PC-9 (cell line): ENCODE measurements at regions not wholly inside any gene's neighbourhood (a gene's known extent, or its start where the extent isn't known, plus 50 kb on each side); places are given as distances from the start of the nearest gene placed in this dataset.
"Not testable (repeated sequence)": the region's sequence is repeated elsewhere in the genome, so short reads cannot be mapped to it uniquely, and the experiment has no call there.

ENCODE experiments used
- BruUV-seq: library from RNA; stranded (reverse); fragments of 400-500 nt; replicated peaks from 2 replicates; lab custom pipeline; 2021; lab: Mats Ljungman, UMichigan
- CTCF ChIA-PET: fragments of 300-600 bp; sonication (Branson Sonifier 250); formaldehyde crosslinking; loops from one replicate; lab custom pipeline; 2022; ENCODE audit warnings: antibody characterized with exemption; lab: Charles Lee
- POLR2A ChIA-PET: fragments of 300-600 bp; sonication (Branson Sonifier 250); formaldehyde crosslinking; loops from one replicate; lab custom pipeline; 2022; ENCODE audit warnings: antibody characterized with exemption; ENCODE audit not compliant: unreplicated experiment; lab: Charles Lee
- DNase-seq, 2 experiments: peaks; one replicate each; pipeline versions ENCODE4 v3.0.0 to v3.0.0-alpha.2; 2015 to 2022; ENCODE audit warnings: mixed read lengths in 1 of 2
- H2AFZ ChIP-seq: fragments of 200-600 bp; sonication (generic); 2 replicates; pipeline ENCODE4 v1.8.1; 2017; ENCODE audit warnings: antibody characterized with exemption
- H3F3A ChIP-seq: fragments of 200-600 bp; sonication (generic); 2 replicates; pipeline ENCODE4 v1.8.1; 2017; ENCODE audit warnings: antibody characterized with exemption, mild to moderate bottlenecking, low read depth; ENCODE audit not compliant: insufficient read depth
- H3K27ac ChIP-seq: fragments of 200-600 bp; sonication (generic); 2 replicates; pipeline ENCODE4 v1.6.1; 2016; ENCODE audit warnings: mixed run types
- H3K27me3 ChIP-seq: fragments of 200-600 bp; sonication (generic); 2 replicates; pipeline ENCODE4 v1.6.1; 2016; ENCODE audit warnings: low read depth, mixed run types; ENCODE audit not compliant: insufficient read depth
- H3K36me3 ChIP-seq: fragments of 200-600 bp; sonication (generic); 2 replicates; pipeline ENCODE4 v1.6.1; 2016; ENCODE audit warnings: low read depth, mixed run types
- H3K4me1 ChIP-seq: fragments of 200-600 bp; sonication (generic); replicated peaks from 2 replicates; pipeline ENCODE4 v1.6.1; 2016; ENCODE audit warnings: mixed run types; ENCODE audit not compliant: insufficient read depth
- H3K4me2 ChIP-seq: fragments of 200-600 bp; sonication (generic); 2 replicates; pipeline ENCODE4 v1.6.1; 2017; ENCODE audit warnings: mixed run types
- H3K4me3 ChIP-seq: fragments of 200-600 bp; sonication (generic); 2 replicates; pipeline ENCODE4 v1.6.1; 2016; ENCODE audit warnings: mixed run types
- H3K79me2 ChIP-seq: fragments of 200-600 bp; sonication (generic); 2 replicates; pipeline ENCODE4 v1.6.1; 2017; ENCODE audit warnings: low read depth, mixed run types
- H3K9me2 ChIP-seq: fragments of 200-600 bp; sonication (generic); 2 replicates; pipeline ENCODE4 v1.8.1; 2017; ENCODE audit warnings: mild to moderate bottlenecking; ENCODE audit not compliant: insufficient read depth
- H3K9me3 ChIP-seq: fragments of 200-600 bp; sonication (generic); 2 replicates; pipeline ENCODE4 v1.8.1; 2016; ENCODE audit warnings: low read depth; ENCODE audit not compliant: insufficient read depth
- H4K20me1 ChIP-seq: fragments of 200-600 bp; sonication (generic); 2 replicates; pipeline ENCODE4 v1.8.1; 2017; ENCODE audit not compliant: insufficient read depth
- CTCF ChIP-seq: fragments of 200-600 bp; sonication (generic); conservative IDR thresholded peaks from 2 replicates; pipeline ENCODE4 v1.6.1; 2017; ENCODE audit warnings: mixed run types, antibody characterized with exemption, mild to moderate bottlenecking, moderate library complexity
- EZH2 ChIP-seq: fragments of 200-600 bp; sonication (generic); IDR thresholded peaks from 2 replicates; pipeline ENCODE4 v1.8.0; 2017; ENCODE audit warnings: antibody characterized with exemption, low read depth
- intact Hi-C: fragments of 100-400 bp; cut with micrococcal nuclease; formaldehyde crosslinking; loops from one replicate; pipeline ENCODE4 v1.10.0; 2022; ENCODE audit not compliant: unreplicated experiment

GRCh38 chr19:13633522-13633922, 127.2 kb upstream of the CACNA1A start:
- H4K20me1 ChIP-seq = no peaks in the 10 kb centered on the region
- H3K9me3 ChIP-seq = no peaks in the 10 kb centered on the region
- no peaks in the 10 kb centered on the region for H3K4me1 ChIP-seq
- TF ChIP-seq EZH2 = no peak
- TF ChIP-seq CTCF = no peak
- H3K4me3 ChIP-seq = no peak overlapping the region
- CTCF ChIA-PET = no interaction called here
- H3K79me2 ChIP-seq = no peaks in the 10 kb centered on the region
- no peaks in the 10 kb centered on the region for H3K36me3 ChIP-seq
- peaks cover 85% of the 10 kb centered on the region for H3K27me3 ChIP-seq
- POLR2A ChIA-PET = no interaction called here
- H3K27ac ChIP-seq = no peak overlapping the region
- H3K9me2 ChIP-seq = no peaks in the 10 kb centered on the region
- H2AFZ ChIP-seq = no peak overlapping the region
- DNase-seq = no peak
- intact Hi-C loops = no loop called here
- no peak overlapping the region for H3K4me2 ChIP-seq
- BruUV-seq = no TSS peak
- no peaks in the 10 kb centered on the region for H3F3A ChIP-seq

- POLR2A ChIA-PET = no interaction called here
- BruUV-seq = no TSS peak
- no peak overlapping the region for H2AFZ ChIP-seq
- H3K4me1 ChIP-seq = no peaks in the 10 kb centered on the region
- H4K20me1 ChIP-seq = no peaks in the 10 kb centered on the region
- peaks cover 86% of the 10 kb centered on the region for H3K27me3 ChIP-seq
- no peak overlapping the region for H3K4me2 ChIP-seq
- H3K27ac ChIP-seq = no peak overlapping the region
- CTCF ChIA-PET = no interaction called here
- no peaks in the 10 kb centered on the region for H3K79me2 ChIP-seq
- TF ChIP-seq CTCF = no peak
- no peak for TF ChIP-seq EZH2
- H3K4me3 ChIP-seq = no peak overlapping the region
- no peak for DNase-seq
- no peaks in the 10 kb centered on the region for H3K9me2 ChIP-seq
- no peaks in the 10 kb centered on the region for H3K9me3 ChIP-seq
- H3F3A ChIP-seq = no peaks in the 10 kb centered on the region
- no peaks in the 10 kb centered on the region for H3K36me3 ChIP-seq
- intact Hi-C loops = no loop called here
Observed at GRCh38 chr19:13633109-13633508, 126.8 kb upstream of the CACNA1A start.

- H3K4me2 ChIP-seq, H3K9me3 ChIP-seq, POLR2A ChIA-PET, H2AFZ ChIP-seq, BruUV-seq, DNase-seq, H3K9me2 ChIP-seq, intact Hi-C loops, H3K27ac ChIP-seq, H3K4me1 ChIP-seq, H3K4me3 ChIP-seq, H4K20me1 ChIP-seq, H3K79me2 ChIP-seq, H3K36me3 ChIP-seq, H3F3A ChIP-seq, CTCF ChIA-PET: not testable (repeated sequence)
- H3K27me3 ChIP-seq = peaks cover 87% of the 10 kb centered on the region
Observed at GRCh38 chr19:13632164-13632563, 125.9 kb upstream of the CACNA1A start.

GRCh38 chr19:13629687-13630357, 123.5 kb upstream of the CACNA1A start:
- DNase-seq = no peak
- H3K27ac ChIP-seq = no peak overlapping the region
- ChIA-PET CTCF (no interaction called here), POLR2A (no interaction called here)
- H3K4me1 ChIP-seq = no peaks in the 10 kb centered on the region
- H3K4me3 ChIP-seq = no peak overlapping the region
- no peaks in the 10 kb centered on the region for H3K9me2 ChIP-seq
- intact Hi-C loops = no loop called here
- no peaks in the 10 kb centered on the region for H4K20me1 ChIP-seq
- no peak overlapping the region for H3K4me2 ChIP-seq
- no peaks in the 10 kb centered on the region for H3F3A ChIP-seq
- no peak for TF ChIP-seq EZH2
- no peak for TF ChIP-seq CTCF
- H3K79me2 ChIP-seq = no peaks in the 10 kb centered on the region
- no peaks in the 10 kb centered on the region for H3K36me3 ChIP-seq
- no peak overlapping the region for H2AFZ ChIP-seq
- no peaks in the 10 kb centered on the region for H3K9me3 ChIP-seq
- H3K27me3 ChIP-seq = peaks cover 88% of the 10 kb centered on the region
- BruUV-seq = no TSS peak
